Body of pancreas (tissue), 4 donors: ENCODE measurements at regions not wholly inside any gene's neighbourhood (a gene's known extent, or its start where the extent isn't known, plus 50 kb on each side); places are given as distances from the start of the nearest gene placed in this dataset.

Experiments used
- CTCF ChIP-seq, 7 experiments: fragments of 450-650 bp in 4 of 7; fragments of 200-600 bp in 3 of 7; sonication (generic) in 3 of 7; IDR thresholded peaks; one replicate each; pipeline ENCODE4 v1.5.1; 2016 to 2019; ENCODE audit warnings: antibody characterized with exemption in 7 of 7
- POLR2A ChIP-seq, 3 donors: fragments of 450-650 bp; IDR thresholded peaks; one replicate each; pipeline ENCODE4 v1.6.1; 2016; ENCODE audit warnings: antibody characterized with exemption in 3 of 3, mild to moderate bottlenecking in 2 of 3

GRCh38 chr3:109943181-109943580, 605.8 kb upstream of the DPPA4 start:
- TF ChIP-seq CTCF (IDR thresholded peaks at IDR 0.05) (no peak), POLR2A (IDR thresholded peaks at IDR 0.05) (no peak)
